C1 segment of cervical spinal cord (tissue), 14 donors: ENCODE measurements at regions not wholly inside any gene's neighbourhood (a gene's known extent, or its start where the extent isn't known, plus 50 kb on each side); places are given as distances from the start of the nearest gene placed in this dataset.
"Not testable (repeated sequence)": the region's sequence is repeated elsewhere in the genome, so short reads cannot be mapped to it uniquely, and the experiment has no call there.

Experiments used
- DNase-seq, 14 donors: peaks; one replicate each; lab custom pipeline; 2025; lab: John Stamatoyannopoulos, UW

DNA sequence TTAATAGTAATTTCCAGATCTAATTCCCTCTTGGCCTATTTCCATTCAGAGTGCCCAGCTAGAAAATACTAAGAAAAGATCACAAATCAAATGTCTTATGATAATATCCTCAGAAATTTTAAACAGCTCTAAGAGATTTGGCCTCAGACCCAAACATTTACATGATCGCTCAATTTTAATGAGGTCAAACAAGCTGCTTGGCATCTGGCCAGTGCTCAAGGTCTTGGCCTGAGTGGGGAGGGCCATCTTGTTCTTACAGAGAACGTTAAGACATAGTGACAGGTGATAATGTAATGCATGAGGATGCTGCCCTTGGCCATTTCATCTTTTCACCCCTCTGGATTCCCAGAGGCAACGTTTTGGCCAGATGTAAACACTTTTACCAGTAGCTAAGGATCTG, 159.2 kb upstream of the SLC7A11 start:
- no peak for DNase-seq

DNA sequence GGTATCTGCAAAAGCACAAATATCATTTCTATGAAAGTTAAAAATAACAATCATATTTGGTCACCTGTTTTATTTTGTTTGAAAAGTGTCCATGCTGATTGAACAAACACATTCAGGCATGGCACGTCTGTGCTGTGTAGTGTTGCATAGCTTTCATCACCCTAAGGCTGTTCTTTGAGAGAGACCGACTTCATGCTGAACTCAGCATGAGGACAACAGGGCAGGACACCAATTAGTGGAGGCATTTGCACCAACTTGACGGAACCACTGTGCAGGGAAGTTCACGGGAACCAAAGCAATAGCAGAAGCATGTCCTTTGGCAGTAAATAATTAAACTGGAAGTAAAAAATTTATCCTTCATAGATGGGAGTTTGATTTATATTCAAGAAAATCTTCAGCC, 158.4 kb upstream of the SLC7A11 start:
- DNase-seq: no peak

DNA sequence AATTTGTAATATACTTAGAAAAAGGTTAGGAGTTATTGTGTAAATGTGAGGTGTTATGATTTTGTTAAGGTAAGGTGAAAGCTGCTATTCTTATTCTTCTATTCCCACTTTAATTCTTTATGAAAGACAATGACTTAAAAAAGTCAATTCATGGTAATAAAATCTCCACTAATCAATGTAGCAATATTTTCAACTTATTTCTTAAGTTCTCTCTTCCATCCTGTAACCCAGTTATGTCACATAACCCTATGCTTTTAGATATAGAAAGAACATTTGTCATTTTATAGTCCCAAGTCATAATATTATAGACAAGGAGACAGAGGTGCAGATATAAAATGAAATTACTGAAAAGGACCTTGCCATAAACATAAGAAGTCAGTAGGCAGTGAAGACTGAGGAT, 157.9 kb upstream of the SLC7A11 start:
- DNase-seq: no peak

DNA sequence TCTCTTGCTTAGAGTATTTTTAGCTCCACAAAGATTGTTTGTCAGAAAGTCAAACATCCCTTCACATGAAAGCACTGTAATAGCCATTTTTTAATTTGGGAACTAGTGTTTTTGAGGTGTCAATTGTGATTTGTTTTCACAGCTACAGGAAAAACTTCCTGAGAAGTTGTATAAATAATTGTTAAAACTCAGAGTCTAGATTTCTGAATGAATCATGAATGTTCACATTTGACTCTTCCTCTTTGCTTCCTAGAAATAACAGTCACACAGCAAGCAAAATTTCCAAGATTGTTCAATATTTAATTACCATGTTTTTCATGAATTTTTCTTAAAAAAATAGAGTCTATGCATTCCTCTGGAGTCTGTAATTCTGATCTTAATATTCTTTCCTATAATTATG, 156.9 kb upstream of the SLC7A11 start:
- no peak for DNase-seq

DNA sequence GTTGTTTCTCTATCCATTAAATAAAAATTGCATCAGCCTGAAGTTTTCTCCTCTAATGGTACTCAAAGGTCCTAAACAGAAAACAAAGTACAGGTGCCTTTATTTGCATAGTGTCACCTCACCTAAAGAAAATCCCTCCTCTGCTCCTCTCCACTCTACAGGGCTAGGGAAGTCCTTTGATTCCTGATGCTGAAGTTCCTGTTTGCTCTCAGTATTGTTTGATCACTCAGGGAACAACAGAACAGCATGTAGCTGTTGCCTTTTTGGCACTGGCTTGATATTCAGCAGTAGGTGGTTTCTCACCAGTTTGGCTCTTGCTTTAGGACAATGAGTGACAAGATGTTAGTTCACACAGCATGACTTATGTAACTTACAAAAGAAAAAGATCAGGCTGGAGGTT, 156.2 kb upstream of the SLC7A11 start:
- no peak for DNase-seq

DNA sequence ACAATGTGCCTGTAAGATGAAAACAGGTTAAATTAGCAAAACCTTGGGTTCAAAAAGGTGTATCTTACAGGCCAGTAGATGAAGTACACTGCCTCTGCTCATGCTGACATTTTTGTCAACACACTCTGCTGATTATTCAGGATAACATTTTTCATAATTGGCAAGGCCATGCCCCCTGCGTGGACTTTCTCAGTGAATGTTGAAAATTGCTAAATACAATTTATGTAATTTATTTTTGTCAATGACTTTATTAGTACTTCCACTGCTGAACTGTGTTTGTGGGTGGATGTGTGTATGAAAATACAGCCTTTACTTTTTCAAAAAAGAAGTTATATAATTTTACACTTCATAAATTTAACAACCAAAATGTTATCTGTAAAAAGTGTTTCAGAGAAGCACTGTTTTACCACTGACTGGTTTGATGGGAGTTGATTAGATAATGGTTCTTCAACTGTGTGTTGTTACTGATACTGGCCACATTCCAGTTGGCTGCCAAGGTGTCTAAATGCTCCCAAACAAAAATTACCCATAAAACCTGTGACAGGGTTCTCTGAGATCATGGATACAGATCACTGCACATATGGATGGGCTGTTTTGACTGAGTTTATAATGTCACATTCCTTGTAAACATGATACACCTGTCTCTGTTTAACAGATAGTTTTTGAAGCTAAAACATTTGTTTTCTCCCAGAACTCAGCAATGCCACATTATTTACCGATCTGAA, 151.9 kb upstream of the SLC7A11 start:
- DNase-seq: no peak

DNA sequence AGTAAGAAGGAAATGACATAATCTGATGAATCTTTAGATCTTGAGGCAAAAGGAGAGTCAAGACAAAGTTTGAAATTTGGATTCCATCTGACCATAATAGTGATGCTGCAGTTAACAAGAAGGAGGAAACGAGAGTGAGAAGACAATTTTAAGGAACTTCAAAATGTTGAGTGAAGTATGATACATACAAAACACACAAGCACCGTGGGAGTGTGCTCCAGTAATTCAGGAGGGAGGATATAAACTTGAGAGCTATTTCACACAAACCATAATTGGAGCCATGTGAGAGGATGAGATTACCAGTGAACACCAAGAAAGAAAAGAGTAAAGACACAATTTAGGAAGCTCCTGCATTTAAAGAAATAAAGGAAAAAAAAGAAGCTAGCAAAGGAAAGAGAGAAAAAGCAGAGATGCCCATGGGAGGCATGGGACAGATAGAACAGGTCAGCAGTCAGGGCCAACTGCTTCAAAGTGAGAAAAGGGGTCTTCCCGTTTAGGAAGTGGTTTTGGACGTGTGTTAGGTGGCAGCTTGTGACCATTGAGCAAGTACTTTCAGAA, 150.7 kb upstream of the SLC7A11 start:
- no peak for DNase-seq

DNA sequence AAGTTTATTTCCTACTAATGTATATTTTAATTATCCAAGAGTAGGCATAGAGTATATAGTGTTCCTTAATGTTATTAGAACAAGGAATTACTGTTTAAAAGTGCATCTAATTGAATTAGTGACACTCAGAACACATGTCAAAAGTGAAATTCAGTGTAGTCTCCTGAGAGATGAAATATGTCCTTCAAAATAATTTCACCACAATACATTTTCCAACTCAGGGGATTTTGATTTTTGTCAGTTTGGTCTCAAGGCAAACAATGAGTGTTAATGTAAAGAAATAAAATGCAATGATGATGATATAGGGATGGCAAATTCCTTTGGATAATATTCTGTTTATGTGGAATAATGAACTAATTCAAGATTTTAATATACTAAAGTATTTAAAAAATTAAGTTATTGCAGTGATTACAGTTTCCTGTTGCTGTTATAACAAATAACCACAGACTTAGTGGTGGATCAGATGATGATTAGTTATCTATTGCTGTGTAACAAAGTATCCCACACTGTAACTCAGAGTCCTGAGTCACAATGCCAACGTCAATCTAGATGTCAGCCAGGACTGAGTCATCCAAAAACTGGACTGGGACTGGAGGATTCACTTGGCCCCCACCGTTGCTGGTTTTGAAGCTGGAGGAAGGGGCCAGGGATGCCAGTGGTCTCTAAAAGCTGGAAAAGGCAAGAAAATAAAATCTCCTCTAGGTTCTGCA, 148.0 kb upstream of the SLC7A11 start:
- DNase-seq: no peak

DNA sequence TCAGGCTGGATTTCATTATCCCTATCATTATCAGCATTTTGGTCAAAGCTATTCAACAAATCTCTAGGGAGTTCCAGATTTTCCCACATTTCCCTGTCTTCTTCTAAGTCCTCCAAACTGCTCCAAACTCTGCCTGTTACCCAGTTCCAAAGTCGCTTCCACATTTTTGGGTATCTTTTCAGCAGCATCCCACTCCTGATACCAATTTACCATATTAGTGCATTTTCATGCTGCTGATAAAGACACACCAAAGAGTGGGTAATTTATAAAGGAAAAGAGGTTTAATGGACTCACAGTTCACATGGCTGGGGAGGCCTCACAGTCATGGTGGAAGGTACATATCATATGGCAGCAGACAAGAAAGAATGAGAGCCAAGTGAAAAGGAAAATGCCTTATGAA, 132.8 kb upstream of the SLC7A11 start:
- no peak for DNase-seq

DNA sequence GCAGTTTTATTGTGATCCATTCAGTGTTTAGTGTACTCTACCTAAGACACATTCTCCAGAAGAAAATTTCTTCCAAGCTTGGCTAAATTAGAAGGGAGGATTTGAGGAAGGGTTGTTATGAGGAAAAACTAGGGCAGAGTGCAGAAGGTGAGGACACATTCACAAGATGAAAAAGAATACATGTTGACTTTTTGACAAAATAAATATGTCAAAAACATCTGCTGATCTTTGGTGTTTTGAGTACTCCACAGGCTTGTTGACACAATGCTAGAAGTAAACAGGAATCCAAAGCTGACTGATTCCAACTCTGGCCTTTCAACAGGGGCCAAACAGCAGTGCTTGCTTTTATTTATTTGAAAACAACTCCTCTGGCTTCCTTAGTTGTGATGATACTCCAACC, 125.8 kb upstream of the SLC7A11 start:
- DNase-seq: no peak

DNA sequence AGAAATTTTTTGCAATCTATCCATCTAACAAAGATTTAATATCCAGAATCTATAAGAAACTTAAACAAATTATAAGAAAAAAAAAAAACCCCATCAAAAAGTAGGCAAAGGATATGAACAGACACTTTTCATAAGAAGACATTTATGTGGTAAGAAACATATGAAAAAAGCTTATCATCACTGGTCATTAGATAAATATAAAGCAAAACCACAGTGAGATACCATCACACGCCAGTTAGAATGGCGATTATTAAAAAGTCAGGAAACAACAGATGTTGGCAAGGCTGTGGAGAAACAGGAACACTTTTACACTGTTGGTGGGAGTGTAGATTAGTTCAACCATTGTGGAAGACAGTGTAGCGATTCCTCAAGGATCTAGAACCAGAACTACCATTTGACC, 110.3 kb upstream of the SLC7A11 start:
- not testable (repeated sequence) for DNase-seq

DNA sequence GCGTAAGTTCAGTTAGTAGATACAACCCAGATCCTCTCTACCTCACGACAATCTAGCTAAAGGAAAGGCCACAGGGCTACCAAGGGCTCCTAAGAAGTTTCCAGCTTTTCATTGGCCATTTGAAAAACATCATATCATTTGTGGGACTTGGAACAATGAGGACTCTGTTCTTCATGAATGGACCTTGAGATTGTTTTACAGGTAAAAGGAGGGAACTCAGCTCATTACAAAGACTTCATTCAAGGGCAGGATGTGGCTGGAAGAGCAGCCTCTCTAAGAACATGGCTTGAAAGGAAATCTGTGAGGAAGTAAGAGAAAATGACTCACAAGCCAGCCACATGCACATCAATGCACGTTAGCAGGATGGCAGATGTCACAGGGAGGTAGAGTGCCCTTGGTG, 105.9 kb upstream of the SLC7A11 start:
- no peak for DNase-seq

DNA sequence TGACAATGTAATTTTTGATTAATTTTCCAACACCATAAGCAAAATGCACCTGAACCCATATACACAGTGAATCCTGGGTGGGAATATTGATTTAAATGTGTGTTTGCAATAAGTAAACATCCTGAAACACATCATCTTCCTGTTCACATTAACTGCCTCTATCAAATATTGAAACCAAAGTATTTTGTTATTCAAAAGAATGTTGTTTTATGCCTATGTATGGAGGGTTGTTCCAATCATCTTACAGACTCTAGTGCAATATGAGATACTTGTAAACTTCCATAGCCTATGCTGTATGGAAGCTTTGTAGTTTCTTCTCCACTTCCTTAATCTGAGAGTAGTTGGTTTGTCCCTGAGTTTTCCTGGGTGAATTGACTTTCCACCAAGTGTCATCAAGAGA, 105.4 kb upstream of the SLC7A11 start:
- DNase-seq: no peak

DNA sequence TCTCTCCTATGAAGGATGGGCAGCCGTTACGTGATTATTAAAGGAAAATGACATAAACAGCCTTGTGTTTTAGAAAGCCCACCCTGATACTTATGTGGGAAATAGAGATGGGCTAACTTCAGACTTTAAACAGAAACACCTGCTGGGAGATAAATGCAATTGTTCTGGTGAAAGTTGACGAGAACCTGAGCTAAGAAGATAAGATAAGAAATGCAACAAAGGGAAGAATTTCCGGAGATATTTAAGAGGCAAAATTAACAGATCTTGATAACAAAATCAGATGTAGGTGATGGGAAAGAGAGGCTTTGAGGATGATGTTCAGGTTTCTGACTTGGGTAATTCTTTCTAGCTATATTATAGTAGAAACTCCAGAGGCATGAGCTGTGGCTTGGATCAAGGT, 102.7 kb upstream of the SLC7A11 start:
- DNase-seq: no peak

DNA sequence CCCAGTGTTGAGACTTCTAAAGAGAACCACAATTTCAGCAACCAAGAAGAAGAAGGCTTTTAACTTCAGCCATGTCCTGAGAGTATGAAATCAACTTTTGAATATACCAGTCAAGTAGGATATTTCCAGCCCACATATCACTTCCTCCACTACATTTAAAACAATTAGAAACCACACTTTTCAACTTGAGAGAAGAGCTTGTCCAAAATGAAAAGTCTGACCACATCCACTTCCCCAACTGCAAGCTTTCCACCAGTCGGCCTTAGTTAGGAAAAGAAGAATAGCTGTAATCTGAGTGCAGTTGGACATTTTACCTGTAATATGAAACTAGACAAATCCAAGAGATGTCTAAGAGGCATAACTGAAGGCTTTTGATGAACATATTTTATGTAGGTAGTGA, 101.9 kb upstream of the SLC7A11 start:
- DNase-seq: no peak

DNA sequence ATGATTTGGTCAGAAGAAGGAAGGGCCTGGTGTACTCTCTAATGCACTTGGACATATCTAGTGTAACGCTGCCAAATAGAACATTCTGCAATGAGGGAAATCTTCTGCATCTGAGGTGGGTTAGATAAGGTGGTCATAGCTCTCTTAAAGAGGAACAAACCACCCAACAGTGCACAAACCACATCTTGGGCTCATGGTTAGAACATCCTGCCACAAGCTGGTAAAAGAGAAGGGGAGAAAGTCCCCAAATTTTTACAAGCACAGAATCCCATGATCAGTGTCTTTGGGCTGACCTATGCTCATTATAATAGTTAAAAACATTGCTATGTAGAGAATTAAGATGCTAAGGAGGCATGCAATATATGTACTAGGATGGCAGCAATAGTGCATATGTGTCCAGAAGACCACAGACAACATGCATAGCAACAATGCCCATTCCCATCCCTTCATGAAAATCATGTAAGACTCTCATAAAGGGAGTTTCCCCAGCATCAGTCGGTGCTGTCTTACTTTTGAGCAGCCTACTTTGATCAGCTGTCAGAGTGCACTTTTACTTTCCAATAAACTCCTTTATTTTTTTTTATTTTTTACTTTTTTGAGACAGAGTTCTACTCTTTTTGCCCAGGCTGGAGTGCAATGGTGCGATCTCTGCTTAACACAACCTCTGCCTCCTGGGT, 99.7 kb upstream of the SLC7A11 start:
- DNase-seq: no peak

DNA sequence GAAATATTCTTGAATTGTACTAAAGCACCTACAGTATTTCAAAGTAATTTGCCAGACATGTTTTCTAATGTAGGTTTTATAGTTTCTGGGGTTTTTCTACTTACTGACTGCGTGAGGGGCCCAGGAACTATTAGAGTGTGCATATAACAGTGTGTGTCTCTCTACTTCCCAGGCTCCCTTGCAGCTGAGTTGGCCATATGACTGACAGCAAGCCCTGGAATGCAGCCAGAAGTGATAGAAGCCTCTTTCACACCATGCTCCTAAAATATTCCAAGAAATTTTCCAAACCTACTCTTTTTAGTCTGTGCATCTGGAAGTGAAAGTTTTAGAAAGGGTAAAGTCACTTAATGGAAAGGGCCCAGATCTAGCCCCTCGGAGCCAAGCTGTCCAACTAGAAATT, 96.7 kb upstream of the SLC7A11 start:
- DNase-seq: no peak

DNA sequence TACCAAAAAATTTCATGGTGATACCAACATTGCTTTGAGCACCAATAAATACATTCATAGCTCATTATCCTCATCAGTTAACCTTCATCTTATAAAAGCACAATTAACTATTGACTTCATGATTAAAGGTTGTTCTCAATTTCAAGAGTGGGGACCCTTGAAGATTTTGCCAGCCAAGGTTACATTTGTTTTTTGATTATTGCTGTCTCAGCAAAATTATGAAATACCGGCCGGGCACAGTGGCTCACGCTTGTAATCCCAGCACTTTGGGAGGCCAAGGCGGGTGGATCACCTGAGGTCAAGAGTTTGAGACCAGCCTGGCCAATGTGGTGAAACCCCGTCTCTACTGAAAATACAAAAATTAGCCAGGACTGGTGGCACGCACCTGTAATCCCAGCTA, 96.1 kb upstream of the SLC7A11 start:
- not testable (repeated sequence) for DNase-seq

DNA sequence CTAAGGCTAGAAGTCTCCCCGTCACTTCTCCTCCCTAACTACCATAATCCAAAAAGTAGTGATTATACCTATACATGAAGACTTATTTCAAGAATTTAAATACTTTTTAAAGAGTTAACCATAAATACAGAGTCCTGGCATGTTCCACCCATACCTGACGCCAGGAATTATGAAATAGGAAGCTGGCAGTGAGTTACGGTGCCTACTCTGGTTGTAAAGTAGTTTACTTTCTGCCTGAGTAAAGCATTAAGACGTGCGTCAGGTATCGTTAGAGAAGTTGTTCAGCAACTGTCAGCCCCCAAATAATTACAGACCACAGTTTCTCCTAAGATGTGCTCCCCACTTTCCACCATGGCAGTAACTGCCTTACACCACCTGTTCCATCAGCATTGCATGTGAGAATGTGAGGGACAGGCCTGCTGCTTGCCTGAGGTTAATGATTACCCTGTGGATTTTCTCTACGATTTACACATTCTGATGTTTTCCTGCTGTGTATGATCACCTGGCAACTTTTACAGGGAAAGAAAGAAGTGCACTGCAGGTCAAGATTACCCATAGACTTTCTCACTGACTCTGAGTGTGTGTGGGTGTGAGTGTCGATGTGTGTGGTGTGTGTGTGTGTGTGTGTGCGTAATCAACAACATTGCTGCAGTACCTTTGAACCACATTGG, 92.3 kb upstream of the SLC7A11 start:
- no peak for DNase-seq

DNA sequence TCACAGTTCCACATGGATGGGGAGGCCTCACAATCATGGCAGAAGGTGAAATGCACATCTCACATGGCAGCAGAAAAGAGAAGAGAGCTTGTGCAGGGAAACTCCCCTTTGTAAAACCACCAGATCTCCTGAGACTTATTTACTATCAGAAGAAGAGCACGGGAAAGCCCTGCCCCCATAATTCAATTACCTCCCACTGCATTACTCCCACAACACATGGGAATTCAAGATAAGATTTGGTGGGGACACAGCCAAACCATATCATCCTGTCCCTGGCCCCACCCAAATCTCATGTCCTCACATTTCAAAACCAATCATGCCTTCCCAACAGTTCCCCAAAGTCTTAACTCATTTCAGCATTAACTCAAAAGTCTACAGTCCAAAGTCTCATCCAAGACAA, 90.3 kb upstream of the SLC7A11 start:
- DNase-seq: not testable (repeated sequence)

DNA sequence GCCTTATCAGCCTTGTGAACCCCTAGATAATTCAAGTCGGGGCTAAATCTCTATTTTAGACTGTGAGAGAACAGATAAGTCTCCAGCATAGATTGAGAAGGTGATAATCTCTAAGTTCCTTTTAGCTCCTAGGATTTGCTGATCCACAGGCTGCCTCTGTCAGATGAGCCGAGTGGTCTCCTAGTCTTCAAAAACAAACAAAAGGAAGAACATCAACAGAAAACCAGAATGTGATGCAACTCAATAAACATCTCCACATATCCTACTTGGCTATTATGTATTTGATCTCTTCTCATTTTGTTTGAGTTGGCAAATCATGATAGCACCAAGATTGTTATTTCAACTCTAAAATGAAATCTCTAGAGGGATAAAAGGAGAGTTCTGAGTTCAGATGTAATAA, 88.4 kb upstream of the SLC7A11 start:
- DNase-seq: no peak

DNA sequence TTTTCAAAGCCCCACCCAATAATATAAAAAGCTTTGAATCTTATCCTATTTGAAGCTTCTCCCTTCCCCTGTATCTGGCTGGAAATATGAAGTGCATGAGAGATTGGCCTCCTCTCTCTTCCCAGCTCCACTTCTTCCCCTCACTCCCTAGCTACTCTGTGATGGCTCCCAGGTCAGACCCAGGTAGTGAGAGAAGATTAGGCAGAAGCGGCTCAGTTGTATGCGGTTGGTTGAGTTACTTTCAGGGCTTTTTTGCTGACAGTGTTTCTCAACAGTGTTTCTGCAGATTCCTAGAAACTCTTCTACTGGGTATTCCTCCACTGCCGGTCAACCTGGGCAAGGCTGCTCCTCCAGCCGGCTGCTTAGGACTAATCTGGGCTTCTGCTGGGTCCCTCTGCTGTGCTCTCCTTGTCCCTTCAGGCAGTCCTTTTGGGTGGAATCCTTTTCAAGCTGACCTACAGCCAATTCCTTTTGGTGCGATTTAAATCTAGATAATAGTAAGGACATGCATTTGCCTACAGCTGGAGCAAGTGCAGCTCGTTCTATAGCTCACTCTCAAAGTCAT, 87.4 kb upstream of the SLC7A11 start:
- DNase-seq: no peak
